ENCODE measurements at regions not wholly inside any gene's neighbourhood (a gene's known extent, or its start where the extent isn't known, plus 50 kb on each side); places are given as distances from the start of the nearest gene placed in this dataset.
"Not testable (repeated sequence)": the region's sequence is repeated elsewhere in the genome, so short reads cannot be mapped to it uniquely, and the experiment has no call there.

- not testable (repeated sequence) for DNase-seq
Observed at GRCh38 chr14:66031981-66032380, 454.2 kb upstream of the CCDC196 start.

DNA sequence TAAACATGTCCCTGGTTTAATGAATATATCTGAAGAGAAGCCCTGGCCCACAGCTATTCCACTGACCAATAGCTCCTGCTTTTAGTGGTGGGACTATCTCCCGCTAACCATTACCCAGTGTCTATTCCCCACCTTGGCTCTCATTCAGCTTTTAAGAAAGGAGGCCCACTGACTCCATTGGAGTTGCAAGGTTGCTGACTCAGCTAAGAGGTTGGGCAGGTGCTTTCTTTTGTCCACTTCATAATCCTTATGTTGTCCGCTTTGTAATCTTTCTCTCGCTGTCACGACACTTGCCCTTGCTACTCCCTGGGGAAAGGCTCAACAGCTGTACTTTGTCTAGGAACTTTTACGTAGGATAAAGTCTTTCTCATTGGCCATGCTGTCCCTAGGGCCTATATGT is 453.4 kb upstream of the CCDC196 start:
- DNase-seq: no peak

- no peak for DNase-seq
Observed at GRCh38 chr14:66036547-66036946, 449.6 kb upstream of the CCDC196 start.

DNA sequence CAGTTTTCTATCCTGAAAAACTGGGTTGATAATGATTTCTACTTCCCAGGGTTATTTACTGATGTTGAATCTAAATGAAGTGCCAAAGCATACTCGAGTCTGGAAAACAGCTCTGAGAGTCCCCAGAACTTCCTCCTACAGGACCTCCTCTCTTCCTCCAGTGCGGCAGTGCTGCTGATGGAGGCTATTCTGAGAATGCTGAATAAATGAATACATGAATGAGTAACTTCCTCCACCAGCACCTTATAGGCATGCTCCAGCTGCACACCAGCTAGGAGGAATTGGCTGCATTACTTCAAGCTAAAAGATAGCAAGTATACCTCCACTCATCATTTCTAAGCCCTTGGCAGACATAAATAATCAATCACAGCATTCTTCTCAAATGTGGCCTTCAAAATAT is 448.8 kb upstream of the CCDC196 start:
- no peak for DNase-seq

DNA sequence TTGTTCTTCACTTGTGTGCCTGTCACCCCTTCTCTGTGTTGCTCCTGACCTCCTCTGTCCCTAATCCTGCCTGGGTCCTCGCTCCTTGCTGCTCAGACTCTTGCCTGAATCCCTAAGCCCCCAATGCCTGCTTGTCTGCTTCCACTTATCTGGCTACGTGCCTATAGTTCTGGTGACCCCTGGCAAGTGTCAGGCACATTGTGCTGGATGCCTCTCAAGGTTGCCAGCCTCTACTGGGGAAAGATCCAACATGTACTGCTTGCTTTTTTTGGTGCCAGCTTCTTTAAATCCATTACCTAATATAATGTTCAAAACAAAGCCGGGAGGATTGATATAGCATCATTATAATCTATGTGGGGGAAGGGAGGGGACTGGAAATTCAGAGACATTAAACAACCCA is 448.0 kb upstream of the CCDC196 start:
- DNase-seq: no peak

- DNase-seq: no peak
Observed at GRCh38 chr14:66038618-66039017, 447.6 kb upstream of the CCDC196 start.

- no peak for DNase-seq
Observed at GRCh38 chr14:66039495-66039894, 446.7 kb upstream of the CCDC196 start.

- DNase-seq: no peak
Observed at GRCh38 chr14:66041582-66041981, 444.6 kb upstream of the CCDC196 start.

- DNase-seq: no peak
Observed at GRCh38 chr14:66043921-66044320, 442.2 kb upstream of the CCDC196 start.

- DNase-seq: no peak
Observed at GRCh38 chr14:66045572-66046021, 440.6 kb upstream of the CCDC196 start.

DNA sequence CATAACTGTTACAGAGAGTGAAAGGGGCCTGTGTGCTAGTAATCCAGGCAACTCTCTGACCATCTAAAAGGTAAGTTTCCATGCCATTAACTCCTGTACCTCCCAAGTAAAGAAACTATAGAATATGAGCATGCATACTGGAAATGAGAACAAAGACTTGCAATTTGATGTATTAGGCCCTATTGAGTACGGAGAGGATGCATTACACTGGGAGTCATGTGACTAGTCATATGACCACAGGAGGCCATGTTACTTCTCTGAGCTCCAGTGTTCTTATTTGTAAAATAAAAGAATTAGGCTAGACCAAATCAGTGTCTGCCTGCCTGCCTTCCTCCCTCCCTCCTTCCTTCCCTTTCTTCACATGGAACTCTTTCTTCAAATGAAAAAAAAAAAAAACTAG is 440.1 kb upstream of the CCDC196 start:
- no peak for DNase-seq

DNA sequence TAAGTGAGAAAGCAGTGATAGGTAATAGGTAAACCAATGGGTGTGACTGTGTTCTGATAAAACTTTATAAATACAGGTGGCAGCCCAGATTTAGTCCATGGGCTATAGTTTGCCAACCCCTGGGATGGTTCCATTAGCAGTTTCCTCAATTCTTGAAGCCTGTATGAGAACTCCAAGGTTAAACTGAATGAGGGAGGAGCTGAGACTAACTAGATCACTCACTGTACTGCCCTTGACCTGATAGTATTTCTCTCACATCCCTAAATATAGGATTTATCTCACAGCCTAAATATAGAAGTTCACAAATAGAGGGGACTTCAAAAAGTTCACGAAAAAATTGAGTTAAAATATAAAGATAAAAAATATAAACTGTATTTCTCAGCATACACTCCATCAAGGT is 439.6 kb upstream of the CCDC196 start:
- DNase-seq: no peak

DNA sequence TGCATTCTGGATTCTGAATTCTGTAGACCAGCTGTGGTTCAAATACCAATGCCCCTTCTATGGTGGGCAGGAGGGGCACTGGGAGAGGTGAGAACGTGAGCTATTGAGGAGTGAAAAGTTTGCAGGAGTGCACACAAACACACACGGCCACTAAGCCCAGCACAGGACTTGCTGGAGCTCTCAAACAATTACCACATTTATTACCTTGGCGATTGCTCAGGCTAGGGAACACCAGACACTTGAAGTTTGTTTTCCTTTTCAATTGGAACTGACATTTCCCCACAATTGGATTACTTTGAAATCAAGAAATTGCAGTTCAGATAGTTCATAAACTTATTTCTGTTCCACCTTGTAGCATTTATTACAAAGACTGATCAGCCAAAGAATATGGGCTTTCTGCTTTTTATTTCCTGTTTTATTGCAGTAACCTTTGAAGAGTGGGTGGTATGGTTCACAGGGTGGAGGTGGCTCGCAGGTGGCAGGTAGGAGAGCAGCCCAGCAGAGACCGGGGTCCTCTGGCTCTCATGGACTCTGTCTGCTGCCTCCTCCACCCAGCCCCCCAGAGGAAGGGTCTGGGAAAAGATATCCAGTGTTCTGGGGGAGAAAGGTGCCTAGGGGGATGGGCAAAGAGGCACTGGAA is 429.8 kb upstream of the CCDC196 start:
- no peak for DNase-seq

GRCh38 chr14:66056926-66057552 is 429.1 kb upstream of the CCDC196 start:
- no peak for DNase-seq

- DNase-seq: no peak
Observed at GRCh38 chr14:66065188-66065587, 421.0 kb upstream of the CCDC196 start.

DNA sequence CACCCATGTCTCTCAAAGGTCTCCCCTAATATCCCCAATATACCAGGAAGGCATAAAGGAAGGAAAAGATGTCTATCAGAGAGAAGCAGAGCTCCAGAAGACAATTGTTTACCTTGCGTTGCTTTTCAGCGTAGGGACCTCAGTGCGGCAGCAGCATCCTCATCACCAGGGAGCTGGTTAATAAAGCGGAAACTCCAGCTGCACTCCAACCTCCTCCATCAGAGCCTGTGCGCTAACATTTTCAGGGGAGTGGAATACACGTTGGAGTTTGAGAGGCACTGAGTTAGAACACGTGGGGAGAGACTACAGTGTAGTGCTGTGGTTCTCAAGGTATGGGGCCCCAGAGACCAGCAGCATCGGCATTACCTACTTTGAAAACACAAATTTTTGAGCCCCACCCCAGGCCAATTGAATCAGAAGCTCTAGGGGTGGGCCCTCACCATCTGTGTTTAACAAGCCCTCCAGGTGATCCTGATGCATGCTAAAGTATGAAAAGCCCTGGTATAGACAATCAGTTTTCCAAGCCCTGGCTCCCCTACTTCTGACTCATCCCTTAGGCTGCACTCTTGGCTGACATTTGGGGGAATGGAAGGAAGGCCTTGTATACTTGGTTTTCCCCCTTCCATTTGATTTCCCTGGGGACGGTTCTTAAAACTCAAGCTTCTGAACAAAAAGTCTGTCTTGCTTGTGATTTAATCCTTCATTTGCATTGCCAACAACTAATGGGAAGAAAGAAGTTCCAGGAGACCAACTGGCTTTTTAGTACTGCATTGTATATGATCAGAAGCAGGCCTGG is 419.0 kb upstream of the CCDC196 start:
- no peak for DNase-seq

- DNase-seq: no peak
Observed at GRCh38 chr14:66069036-66069435, 417.1 kb upstream of the CCDC196 start.

DNA sequence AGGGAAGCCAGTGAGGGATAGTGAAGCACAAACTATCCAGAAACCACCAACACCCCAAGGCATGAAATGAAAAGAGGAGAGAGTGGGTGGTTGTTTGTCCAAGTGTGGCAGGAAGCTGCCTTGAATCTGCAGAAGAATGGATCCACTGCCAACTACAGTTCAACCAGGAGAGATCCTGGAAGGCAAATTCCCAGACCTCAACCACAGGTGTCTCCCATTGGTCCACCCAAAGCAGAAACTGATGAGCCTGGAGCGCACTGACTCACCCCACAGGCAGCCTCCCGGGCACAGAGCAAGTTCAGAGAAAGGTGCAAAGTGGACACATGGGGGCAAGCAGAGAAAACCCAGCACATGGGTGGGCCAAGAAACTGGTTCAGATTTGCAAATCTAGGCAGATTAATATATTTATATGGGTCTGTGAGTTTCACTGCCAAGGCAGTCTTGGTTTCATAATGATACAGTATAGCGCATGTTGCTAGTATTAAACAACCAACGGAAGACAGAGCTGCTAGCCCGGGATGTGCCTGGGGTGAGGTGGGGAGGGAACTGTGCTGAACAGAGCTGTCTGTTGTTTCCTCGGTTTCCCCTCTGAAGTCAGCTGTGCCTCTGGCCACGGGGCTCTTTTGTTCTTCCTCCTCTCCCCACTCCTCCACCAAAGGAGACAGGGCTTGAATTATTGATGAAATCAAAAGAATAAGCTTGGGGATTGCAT is 416.2 kb upstream of the CCDC196 start:
- no peak for DNase-seq

DNA sequence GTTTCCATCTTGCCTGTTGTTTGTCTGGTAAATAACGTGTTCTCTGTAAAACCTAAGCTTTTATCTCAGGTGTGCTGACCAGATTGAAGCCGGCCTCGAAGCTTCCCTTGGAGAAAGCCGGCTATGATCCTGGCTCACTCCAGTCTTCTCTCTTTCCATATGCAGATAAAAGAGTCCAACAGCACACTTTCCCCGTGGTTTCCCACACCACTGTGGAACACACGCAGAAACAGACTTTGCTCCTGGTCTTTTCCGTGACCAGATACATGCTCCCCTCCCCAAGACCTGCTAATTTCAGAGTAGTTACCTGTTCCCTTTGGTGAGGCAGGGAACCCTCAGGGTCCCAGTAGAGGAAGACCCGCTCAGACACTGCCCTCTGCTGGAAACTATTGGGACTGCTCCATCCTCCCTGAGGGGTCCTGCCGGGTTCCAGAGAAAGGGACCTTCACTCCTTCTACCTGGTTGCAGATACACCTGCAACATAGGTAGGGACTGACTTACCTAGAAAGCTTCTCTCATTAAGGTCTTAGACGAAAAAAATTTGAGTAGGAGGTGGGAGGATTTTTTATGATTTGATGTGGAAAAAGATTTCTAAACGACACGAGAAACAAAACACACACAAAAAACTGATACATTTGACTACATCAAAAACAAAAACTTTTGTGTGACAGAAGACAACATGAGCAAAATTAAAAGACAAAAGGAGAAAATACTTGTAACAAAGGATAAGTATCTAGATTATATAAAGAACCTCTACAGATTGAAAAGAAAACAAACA is 415.4 kb upstream of the CCDC196 start:
- DNase-seq: peak; percentile 77 to 81

GRCh38 chr14:66072190-66073084 is 413.7 kb upstream of the CCDC196 start:
- no peak for DNase-seq

DNA sequence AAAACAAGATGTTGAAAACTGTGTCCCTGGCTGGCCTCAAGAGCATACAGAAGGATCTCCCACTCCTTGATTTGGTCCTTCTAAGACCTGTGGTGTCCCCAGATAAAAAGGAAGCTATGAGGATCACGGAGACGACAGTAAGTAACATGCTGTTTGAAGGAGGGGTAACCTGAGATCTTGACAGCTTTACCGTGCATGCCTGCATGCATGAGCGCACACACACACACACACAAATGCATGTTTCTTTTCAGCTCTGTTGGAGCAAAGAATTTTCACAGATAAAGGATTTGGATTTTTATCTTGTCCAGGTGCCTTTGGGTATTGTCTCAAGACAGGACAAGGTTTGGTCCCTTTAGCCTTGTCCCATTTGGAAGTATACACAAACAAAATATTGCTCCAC is 411.6 kb upstream of the CCDC196 start:
- DNase-seq: no peak

- DNase-seq: no peak
Observed at GRCh38 chr14:66076176-66076575, 410.0 kb upstream of the CCDC196 start.

All from activated CD4-positive, alpha-beta T cell treated with anti-CD3 and anti-CD28 coated beads, Interleukin-2, amount 50 U/mL, for 48 hours (primary cell).